Dedifferentiated amniotic fluid mesenchymal stem cell (primary cell): ENCODE measurements at regions not wholly inside any gene's neighbourhood (a gene's known extent, or its start where the extent isn't known, plus 50 kb on each side); places are given as distances from the start of the nearest gene placed in this dataset.

Source experiments
- DNase-seq: peaks from one replicate; pipeline ENCODE4 v3.0.0-alpha.2; 2016; ENCODE audit errors: extremely low spot score

DNA sequence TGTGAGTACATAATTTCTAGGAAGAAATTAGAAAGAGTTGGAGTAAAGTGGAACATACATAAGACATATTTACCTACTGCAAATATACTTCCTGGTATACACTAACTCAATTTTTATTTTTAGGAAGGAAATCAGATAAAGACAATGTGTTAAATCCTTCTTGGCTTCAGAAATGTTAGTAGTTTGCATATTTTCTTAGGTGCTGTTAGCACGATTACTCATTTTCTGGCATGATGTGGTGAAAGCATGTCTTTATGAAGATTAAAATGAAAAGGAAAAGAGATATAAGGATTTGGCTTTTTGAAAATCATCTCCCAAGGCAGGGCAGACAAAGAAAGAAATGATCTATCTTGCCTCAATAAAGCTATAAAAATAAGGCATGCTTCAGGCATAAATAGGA, 287.6 kb upstream of the E2F7 start:
- no peak for DNase-seq

DNA sequence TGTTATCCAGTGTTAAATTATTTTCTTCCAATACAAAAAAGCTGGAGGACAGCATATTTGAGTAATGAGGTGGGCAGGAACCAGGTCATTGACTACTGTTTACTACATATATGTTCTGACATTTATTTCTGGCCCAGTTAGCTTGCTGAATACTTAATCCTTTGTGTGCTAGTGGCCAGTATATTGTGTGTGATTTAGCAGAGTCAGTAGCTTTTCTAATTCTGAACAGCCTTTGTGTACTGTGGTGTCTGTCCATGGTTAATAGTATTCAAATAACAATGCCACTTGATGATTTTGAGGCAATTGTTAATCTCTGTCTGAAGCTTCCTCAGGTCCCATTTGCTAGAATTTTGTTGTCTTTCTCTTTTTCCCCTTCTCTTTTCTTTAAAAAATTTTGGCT, 286.5 kb upstream of the E2F7 start:
- no peak for DNase-seq

DNA sequence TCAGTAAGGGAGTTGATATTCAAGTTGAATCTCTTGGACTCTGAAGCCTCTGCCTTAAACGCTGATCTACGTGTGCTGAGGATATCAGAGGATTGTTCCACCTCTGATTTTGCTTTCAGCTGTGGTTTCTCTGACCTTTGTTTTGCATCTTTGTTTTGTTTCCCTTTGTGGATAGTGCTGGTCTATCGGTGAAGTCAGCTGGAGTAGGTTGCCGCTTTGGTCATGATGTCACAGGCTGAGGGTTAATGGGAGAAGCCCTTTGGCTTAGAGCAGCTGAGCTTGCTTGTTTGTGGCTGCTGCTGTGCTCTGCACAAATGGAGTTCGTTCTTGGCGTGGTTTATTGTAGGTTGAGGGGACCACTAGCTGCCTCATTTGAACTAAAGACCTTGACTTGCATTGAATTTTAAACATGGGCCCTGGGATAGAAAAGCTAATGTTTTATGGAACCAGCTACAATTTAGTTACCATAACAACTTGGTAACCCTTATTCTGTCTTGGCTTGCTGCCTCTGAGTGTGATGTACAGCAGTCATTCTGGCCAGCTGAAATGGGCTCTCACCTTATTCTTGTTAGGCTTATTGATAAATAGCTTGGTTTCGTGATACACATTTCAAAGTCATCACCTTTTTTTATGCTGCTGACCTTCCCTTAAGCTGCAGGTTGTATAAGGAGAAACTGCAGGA, 284.5 kb upstream of the E2F7 start:
- no peak for DNase-seq

DNA sequence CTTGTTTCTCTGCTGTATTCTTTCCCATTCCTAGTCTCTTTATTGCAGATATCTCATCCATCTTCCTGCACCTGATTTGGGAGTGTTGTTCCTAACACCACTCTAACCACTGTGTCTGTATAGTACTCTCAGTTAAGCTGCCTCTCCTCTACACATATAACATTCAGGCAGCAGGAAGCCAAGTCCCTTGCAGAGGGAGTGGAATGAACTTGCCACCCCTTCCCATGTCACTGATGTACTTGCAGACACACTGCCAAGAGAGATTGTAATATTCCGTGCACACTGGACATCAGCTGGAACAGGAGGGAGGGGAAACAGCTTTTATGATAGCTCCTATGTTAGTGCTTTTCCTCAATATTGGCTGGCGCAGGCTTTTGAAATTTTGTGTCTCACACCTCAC, 281.6 kb upstream of the E2F7 start:
- DNase-seq: no peak

DNA sequence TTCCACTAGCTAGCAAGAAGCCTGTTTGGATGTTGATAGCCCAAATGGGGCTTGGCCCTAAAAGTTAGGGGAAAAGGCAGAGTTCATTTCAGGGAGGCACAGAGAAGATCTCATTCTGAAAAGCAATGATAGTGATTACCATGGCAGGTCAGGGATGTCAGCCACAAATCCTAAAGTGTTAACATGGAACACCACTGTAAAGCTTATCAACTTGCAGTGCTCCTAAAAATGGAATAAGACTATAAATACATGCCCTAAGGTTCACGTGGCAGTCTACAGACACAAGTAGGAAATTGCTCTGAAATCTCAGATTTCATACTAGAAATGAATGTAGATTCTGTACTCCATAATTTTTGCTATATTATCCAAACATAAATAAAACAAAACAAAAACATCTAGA, 280.0 kb upstream of the E2F7 start:
- DNase-seq: no peak

DNA sequence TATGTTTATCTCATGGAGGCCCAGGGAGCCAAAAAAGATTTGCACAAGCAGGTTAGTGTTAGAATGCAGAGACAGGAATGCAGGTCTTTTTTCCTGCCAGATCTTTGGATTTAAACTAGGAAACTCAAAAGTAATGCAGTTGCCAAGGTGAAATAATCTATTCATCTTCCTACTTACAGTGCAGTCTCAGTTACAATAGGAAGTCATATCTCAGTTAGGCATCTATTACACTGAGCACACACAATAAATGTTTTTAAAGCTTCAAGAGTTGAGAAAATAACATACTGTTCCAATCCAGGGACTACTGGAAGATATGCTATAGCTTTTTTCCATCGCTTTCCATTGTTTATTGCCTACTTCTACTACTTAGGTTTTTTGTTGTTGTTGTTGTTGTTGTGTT, 279.3 kb upstream of the E2F7 start:
- no peak for DNase-seq

DNA sequence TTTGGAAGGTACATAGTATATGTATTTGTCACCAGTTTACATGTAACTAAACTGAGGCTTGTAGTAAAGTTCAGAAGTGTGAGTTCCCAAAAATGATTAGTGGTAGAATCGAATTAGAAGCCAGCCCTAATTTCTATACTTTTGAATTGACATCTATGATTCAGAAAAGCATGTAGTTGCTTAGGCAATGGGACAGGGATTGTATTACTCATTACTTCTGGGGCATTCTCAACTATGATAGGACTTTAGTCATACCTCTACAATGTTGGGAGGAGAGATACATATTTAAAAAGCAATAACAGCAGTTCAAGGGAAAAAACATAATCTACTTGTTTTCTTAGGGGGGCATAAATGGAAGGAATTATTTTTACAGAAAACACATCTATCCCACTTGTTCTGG, 277.9 kb upstream of the E2F7 start:
- no peak for DNase-seq

DNA sequence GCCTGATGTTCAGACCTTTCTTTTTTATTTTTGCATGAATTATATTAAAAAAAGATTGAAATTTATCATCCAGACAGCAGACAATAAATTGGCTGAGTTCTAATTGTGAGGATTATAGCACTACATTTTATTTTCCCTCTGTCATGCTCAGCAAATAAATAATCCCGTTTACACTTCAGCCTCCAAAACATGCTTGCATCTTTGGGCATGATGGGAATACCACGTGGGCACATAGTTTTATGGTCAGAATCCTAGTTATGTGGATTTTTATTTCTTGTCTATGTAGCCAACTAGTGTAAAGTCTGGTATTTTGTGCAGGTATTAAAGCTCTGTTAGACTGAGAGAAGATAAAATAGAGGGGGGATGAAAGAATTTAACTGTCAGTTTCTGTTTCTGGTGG, 276.9 kb upstream of the E2F7 start:
- no peak for DNase-seq

DNA sequence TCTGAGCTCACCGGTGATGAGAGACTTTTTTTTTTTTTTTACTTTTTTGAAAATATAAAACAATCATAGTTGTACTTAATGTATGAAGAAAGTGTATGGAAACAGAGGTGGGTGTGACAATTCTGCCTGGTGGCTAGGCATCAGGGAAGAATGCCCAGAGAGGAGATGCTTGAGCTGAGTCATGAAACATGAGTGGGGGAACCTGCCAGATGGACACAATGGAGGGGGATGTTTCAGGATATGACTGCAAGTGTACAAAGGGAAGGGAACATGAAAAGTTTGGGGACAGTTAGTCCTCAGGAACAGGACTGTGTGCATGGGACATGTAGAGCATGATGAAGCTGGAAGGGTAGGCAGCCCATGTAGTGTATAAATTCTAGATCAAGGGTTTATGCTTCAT, 274.2 kb upstream of the E2F7 start:
- no peak for DNase-seq

DNA sequence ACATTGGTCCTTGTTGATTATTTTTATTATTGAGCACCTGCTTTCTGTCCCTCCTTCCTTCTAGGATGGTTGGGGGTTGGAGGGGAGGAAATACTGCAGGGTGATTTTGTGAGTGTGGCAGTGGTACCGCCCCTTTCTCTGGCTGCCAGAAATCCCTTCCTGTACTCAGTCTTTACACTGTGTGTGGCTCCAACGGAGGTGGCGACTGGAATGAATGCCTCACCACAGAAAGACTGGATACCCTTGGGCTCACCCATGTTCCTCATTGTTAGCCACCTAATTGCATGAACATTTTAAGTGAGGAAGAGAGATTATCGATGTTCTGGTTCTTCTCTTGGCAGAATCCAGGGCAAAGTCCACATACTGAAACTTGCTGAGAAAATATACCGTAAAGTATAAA, 272.0 kb upstream of the E2F7 start:
- no peak for DNase-seq

DNA sequence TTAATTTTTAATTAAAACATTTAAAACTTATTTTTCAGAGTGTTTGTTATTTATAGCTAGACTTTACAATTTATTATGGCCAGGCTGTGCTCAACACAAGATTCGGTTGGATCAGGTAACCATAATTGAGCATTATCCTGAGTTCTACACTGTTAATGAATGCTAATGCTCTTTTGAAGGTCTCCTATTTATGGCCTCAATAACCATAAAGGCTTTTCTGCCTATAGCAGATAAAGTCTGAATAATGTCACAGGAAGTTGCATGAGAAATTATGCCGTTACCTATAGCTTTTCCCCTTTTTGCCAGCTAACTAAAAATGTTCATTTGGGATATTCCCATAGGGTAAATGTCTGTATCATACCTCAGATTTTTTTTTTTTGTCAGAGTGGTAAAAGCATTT, 269.4 kb upstream of the E2F7 start:
- DNase-seq: no peak

DNA sequence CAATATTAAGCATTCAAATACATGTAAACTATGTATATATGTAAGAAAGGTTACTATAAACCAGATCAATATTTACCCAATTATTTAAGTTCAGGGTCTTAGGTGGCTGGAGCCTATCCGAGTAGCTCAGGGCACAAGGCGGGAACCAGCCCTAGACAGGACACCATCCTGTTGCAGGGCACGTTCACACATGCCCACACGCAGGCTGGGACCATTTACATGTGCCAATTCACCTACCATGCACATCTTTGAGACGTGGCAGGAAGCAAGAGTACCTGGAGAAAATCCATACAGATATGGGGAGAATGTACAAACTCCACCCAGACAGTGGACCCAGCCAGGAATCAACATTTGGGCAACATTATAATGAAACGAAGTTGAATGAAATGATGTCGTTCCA, 263.0 kb upstream of the E2F7 start:
- no peak for DNase-seq

DNA sequence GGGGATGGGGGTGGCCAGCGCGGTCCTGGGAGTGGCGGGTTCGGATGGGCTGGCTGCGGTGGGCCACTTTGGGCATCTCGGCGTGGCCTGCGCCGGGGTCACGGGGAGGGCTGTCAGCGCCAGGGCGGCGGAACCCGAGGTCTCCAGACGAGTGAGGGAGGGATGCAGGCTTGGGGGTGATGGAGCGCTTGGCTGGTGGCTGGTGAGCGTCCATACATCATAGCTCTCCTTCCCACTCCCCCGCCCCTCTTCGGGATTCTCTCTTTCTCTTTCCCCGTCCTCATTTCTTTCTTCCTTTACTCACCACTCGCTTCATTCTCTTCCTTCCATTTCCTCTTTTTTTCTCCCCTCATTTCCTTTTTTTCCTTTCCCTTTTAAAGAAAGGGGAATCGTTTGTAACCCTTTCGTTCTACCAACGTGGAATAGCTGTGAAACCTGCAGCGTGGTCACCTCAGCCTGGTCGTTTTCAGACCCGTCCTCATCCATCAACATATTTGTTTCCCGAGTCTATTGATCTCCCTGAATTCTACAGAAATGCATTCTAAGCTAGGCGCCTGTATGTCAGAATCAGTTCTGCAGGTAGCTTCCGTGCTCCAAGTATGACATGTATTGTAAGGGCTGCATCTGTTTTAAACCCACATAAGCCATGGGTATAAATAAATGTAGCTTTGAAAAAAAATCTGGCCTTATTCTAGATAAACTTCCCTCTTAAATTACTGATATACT, 260.3 kb upstream of the E2F7 start:
- no peak for DNase-seq

DNA sequence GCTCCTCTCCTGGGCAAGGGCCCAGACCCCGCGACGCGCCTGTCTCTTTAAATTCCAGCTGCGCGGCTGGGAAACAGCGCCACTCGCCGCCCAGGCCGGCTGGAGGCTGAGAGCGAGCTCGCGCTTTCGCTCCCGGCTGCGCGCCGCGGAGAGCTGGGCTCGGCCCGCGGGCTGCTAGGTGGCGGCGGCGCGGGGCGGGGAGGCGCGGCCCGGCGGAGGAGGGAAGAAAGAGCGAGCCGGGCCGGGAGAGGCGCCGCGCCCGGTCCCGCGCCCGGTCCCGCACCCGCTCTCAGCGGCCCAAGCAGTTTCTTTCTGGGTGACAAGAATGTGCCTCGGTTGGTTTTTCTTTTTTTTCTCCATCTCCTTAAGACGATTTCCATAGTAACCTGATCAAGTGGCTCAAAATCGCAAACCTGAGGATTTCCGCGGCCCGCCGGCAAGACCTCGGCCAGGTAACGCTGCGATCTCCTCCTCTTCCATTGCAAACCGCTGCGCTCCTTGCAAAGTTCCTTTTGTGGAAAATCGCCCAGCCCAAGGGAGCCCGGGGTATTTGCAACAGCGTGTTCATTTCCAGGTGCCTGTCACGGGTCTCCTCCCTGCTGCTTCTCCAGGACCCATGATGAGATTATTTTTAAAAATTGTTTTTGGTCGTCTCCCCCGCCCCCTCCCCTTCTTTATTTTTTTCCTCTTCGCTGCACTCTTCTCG, 259.5 kb upstream of the E2F7 start:
- DNase-seq: peak; percentile 67

DNA sequence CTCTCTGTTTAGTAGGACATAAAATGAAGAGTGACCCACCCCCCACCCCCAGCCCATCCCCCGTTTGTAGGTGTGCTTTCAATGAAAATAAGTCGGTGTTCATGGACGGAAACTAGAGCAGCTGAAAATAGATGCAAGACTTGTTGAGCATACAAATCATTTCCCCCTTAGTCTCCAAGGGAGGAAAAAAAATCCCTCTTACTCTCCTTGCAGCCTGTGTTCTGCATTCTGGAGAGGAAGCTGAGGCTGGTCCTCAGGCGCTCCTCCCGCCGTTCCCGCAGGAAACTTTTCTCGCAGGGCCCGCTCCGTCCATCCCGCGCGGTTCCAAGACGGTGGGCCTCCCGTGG, 259.0 kb upstream of the E2F7 start:
- DNase-seq: no peak

DNA sequence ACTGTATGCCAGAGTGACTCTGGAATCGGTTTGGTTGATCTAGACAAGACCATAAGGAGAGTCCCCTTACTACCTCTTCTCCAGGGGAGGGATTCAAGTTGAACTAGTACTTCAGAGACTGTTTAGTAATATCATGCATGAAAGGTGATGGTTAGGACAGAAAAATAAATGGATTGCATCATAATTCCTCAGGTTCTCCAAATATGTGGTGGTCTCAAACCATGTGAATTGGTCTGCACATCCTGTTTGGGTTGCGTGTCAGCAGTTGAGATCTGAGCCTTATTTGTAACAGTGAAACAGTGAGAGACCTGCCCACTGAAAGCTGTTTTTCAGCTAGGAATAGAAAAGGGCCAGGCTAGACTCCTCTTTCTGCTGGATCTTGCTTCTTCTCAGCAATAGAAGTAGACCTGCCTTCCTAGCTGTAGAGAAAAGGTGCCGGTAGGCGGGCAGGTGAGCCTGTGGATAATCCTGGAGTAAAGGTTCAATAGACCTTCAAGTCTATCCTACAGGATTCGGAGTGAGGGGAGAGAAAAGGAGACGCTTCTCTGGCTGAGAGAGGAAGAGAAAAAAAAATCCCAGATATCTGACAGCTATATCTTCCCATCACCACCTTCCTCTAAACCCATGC, 258.5 kb upstream of the E2F7 start:
- DNase-seq: no peak

DNA sequence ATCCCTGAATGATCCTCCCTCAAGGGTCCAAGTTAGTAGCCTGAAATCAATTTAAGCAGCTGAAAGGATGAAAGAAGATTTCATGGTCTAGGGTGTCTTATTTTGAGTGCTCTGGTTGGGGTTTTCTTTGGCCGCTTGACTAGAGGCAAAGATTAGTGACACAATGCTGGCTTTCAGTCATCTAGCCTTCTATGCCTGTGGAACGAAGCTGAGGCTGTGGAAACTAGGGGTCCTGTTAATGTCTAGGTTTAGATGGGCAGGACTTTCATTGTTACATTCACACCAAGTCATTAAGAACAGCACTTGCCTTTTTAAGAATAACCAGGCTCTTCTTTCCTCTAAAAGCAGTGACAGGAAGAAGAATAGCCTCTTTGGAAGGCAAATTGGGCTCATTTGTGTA, 253.8 kb upstream of the E2F7 start:
- DNase-seq: no peak

DNA sequence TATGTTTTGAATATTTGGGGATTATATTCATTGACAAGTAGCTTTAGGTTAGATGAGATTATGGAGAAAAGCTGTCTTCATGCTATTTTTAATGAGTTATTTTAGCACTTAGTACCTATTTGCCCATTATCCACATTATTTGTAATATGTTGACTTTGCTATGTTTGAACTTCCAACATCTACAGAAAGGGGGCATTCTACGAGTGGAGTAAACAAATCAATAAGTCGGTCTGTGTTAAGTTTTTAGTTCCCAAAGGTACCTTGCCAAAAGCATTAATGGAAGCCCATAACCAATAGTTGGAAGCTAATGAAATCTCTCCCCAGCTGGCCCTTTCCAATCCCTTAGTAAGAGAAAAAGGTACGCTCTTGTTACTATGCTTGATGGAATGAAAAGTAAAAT, 250.0 kb upstream of the E2F7 start:
- no peak for DNase-seq

DNA sequence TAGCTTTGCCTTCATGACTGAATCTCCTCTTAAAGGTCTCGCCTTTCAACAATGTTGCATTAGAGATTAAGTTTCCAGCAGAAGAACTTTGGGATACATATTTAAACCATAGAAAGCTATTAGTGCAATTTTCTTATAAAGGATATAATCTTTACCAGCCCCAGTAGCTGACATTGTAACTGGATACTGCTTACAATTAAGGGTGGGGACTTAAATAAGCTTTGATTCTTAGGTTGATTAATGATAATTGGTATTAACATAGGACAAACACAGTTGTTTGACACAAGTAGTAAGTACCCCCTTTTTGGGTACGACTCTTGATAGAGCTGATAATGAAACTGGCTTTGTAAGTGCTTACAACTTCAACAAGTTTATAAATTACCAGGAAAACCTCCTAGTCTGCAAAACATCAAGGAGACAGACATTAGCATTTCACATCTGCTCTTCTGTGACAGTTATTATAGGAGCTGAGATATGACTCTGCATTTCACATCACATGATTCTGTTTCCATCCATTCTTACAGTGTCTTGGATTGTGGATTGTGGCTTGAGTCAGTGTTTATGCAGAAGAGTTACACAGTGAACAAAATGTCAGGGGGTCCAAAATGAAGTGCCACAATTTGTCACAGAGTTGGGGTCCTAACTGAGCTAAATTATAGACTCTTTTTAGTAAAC, 249.1 kb upstream of the E2F7 start:
- DNase-seq: no peak

DNA sequence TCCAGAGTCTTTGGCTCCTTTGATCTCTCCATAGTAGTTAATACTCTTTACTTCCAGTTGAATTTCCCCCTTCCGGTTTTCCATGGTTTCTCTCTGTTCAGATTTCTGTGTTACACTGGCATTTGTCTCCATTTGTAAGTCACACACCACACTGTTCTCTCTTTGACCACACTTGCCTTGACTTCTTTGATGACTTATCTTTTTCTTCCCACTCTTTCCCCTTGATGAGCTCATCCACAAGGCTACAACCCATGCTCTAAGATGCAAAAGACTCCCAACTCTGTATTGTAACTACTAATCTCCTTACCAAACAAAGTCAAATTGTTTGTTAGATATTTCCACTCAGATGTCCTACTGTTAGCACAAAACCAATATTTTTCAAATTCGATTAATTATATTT, 242.7 kb upstream of the E2F7 start:
- no peak for DNase-seq

DNA sequence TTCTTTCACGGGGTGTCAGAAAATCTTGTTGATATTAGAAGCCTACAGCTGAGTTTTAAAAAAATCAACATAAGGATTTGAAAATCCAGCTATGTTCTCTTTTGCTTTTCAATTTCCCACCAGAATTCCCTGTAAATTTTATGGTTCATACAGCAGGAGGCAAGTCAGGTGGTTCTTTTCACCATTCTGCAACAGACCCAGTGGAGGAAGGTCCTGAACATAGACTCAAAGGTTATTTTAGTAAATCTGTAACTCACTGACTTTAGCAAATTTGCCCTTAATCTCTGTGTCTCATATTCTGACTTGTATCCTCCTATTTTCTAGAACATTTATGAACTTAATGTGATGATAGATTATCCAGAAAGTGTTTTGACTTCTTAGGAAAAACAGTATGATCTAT, 235.4 kb upstream of the E2F7 start:
- no peak for DNase-seq

DNA sequence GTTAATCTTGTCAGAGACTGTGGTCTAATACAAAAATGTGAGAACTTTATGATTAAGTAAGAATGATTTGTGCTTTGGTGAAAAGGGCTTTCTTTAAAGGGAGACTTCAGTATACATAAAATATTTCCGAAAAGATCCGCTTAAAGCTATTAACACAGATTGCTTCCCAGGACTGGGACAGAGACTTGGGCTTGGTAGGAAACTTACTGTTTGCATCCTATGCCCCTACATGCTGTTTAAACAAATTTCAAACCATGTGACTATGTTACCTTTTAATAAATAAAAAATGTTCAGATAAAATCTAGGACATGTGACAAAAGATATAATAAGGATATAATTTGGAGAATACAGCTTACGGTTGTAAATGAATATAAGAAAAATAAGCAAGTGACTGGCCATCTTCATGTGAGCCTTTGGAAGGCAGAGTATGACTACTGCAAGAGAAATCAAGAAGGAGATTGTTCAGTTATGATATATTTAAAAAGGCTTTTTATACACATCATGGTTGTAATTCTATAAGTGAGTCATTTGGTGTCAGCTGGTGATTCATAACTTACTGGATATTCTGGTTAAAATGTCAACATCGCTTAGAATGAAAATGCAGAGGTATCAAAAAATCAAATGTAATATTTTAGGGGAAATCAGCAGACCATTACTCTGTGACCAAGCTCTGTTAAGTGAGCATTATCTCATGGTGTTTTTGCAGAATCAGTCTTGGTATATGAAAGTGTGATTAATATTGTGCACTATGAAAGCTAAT, 234.7 kb upstream of the E2F7 start:
- peak; percentile 73 for DNase-seq
